BLaER1 (cell line): ENCODE measurements at regions not wholly inside any gene's neighbourhood (a gene's known extent, or its start where the extent isn't known, plus 50 kb on each side); places are given as distances from the start of the nearest gene placed in this dataset.
A peak's percentile ranks its signal among the peaks of the same experiment; 100 is the strongest.

Experiments used
- H3K27ac ChIP-seq: shearing (Covaris generic); formaldehyde crosslinking; 2 replicates; pipeline ENCODE4 v1.8.1; 2022
- H3K27me3 ChIP-seq: shearing (Covaris generic); formaldehyde crosslinking; 2 replicates; pipeline ENCODE4 v1.8.1; 2022
- H3K36me3 ChIP-seq: shearing (Covaris generic); formaldehyde crosslinking; 2 replicates; pipeline ENCODE4 v1.8.1; 2022
- H3K4me1 ChIP-seq: shearing (Covaris generic); formaldehyde crosslinking; 2 replicates; pipeline ENCODE4 v1.8.1; 2022
- H3K4me2 ChIP-seq: shearing (Covaris generic); formaldehyde crosslinking; 2 replicates; pipeline ENCODE4 v1.8.1; 2022
- H3K4me3 ChIP-seq: shearing (Covaris generic); formaldehyde crosslinking; 2 replicates; pipeline ENCODE4 v1.8.1; 2022
- H3K9ac ChIP-seq: shearing (Covaris generic); formaldehyde crosslinking; 2 replicates; pipeline ENCODE4 v1.8.1; 2022
- H3K9me3 ChIP-seq: shearing (Covaris generic); formaldehyde crosslinking; 2 replicates; pipeline ENCODE4 v1.8.1; 2022
- H4K20me1 ChIP-seq: shearing (Covaris generic); formaldehyde crosslinking; 2 replicates; pipeline ENCODE4 v1.8.1; 2022
- Cebpa-rat ChIP-seq: shearing (Covaris generic); IDR thresholded peaks from 2 replicates; pipeline ENCODE4 v1.8.1; 2022

DNA sequence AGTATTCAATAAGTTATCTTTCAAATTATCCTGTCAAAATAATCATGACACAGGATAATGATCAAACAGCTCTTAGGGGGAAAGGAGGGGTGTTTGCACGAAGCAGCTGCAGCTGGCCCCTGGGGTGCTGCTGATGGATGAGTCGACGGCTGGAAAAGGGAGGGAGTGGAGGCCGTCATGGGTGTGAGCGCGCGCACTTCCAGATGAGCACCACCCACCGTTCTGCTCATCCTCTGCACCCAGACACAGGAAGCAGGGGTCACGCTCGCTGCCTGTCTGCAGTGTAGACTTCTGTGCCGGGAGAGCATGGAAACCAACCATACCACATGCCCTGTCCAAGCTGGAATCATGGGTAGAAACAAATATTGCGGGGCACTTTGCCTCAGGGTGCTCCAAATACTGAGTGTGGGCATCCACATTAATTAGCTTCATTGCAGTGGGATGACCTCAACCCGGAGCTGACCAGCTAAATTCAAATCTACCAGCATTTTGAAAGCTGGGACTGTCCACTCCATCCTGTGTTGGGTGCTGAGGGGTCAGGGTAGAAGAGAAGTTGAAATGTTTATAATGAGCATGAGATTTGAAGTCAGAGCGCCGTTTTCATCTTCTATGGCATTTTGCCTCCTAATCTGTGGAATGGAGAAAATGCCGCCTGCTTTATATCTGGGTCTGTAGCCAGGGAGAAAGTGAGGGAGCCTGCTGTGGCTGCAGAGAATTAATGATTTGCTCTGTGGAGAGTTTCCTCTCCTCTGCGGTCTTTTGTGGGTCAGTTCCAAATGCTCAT, 802.4 kb downstream of the TBC1D22A start:
- peaks cover 30% of the 10 kb centered on the region for H3K4me1 ChIP-seq
- no peak overlapping the region for H3K9ac ChIP-seq
- no peaks in the 10 kb centered on the region for H3K9me3 ChIP-seq
- H4K20me1 ChIP-seq = no peaks in the 10 kb centered on the region
- no peak overlapping the region for H3K4me3 ChIP-seq
- H3K36me3 ChIP-seq = no peaks in the 10 kb centered on the region
- peak overlapping the region; percentile 60 for H3K4me2 ChIP-seq
- TF ChIP-seq Cebpa-rat = no peak
- H3K27me3 ChIP-seq = no peaks in the 10 kb centered on the region
- no peak overlapping the region for H3K27ac ChIP-seq

DNA sequence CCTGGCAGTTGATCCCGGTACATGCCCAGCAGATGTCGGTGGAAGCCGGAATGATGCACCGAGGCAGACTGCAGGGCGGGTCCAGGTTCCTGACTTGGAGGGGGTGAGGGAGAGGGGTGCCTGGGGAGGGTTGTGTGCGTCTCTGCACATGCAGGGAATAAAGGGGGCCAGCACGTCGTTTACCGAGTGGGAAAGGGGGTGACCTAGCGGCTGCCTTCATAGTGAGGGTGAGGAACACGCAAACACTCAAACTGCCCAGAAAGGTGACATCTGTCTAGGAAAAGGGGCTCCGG, 801.7 kb downstream of the TBC1D22A start:
- Histone ChIP-seq H3K27ac (peak overlapping the region; percentile 22; the same call in 1 of the 2 replicates), H3K27me3 (no peaks in the 10 kb centered on the region), H3K4me3 (no peak overlapping the region), H3K9me3 (peaks cover 3% of the 10 kb centered on the region; the same call in 1 of the 2 replicates), H4K20me1 (no peaks in the 10 kb centered on the region), H3K9ac (no peak overlapping the region), H3K4me2 (peak overlapping the region; percentile 60), H3K36me3 (no peaks in the 10 kb centered on the region), H3K4me1 (peaks cover 30% of the 10 kb centered on the region)
- no peak for TF ChIP-seq Cebpa-rat

DNA sequence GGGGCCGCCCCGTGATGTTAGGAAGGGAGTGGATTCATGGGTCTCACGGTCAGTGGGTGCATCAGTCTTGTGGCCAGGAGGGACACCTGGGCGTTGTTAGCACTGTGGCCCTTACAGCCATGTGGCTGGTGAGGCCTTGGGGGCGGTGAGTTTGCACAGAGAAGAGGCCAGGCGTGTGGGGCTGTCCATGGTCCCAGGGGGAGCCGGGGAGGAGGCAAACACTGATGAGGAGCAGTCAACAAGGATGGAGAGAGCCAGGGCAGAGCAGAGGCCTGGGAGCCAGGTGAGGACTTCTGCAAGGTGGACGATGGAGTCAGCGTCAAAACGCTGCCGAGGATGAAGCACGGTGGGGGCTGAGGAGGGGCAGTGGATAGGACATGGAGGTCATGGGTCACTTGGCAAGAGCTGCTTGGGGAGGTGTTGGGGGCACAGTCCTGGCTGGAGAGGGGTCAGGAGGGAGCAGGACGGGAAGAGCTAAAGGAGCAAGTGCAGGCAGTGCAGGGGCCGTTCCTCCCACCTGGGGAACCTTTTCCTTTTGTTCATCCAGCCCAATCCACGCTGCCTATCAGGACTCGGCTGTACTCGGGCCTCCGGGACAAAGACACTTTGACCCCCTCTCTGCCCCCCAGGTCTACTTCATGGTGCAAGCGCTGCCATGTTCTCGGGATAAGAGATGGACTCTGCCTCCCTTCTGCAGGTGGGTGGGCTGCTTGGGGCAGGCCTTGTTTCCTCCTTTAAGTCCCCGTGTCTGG, 801.1 kb downstream of the TBC1D22A start:
- Histone ChIP-seq H4K20me1 (no peaks in the 10 kb centered on the region), H3K9ac (no peak overlapping the region), H3K27me3 (no peaks in the 10 kb centered on the region), H3K36me3 (no peaks in the 10 kb centered on the region), H3K4me1 (peaks cover 30% of the 10 kb centered on the region), H3K4me3 (no peak overlapping the region), H3K4me2 (peak overlapping the region; percentile 60), H3K27ac (peak overlapping the region; percentile 22; the same call in 1 of the 2 replicates), H3K9me3 (peaks cover 4% of the 10 kb centered on the region; the same call in 1 of the 2 replicates)
- no peak for TF ChIP-seq Cebpa-rat

DNA sequence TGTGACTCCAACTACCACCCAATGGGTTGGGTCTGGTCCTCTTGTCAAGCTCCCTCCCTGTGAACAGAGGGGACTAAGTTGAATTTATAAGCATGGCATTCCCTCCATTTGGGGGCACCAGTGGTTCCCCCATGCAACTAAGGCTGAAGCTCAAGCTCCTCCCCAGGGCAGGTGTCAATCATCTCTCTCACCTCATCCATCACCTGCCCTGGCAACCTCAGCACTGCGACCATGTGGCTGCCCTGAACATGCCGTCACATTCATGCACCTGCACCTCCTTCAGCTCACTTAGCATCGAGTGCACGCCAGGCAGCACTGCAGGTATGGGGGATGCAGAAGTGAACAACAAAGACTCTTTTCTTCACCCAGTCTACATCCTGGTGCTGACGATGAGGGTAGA, 799.3 kb downstream of the TBC1D22A start:
- Histone ChIP-seq H3K27me3 (no peaks in the 10 kb centered on the region), H3K9ac (no peak overlapping the region), H3K36me3 (no peaks in the 10 kb centered on the region), H4K20me1 (no peaks in the 10 kb centered on the region), H3K9me3 (peaks cover 4% of the 10 kb centered on the region; the same call in 1 of the 2 replicates), H3K4me3 (no peak overlapping the region), H3K4me2 (no peak overlapping the region), H3K27ac (no peak overlapping the region), H3K4me1 (peaks cover 30% of the 10 kb centered on the region)
- no peak for TF ChIP-seq Cebpa-rat

DNA sequence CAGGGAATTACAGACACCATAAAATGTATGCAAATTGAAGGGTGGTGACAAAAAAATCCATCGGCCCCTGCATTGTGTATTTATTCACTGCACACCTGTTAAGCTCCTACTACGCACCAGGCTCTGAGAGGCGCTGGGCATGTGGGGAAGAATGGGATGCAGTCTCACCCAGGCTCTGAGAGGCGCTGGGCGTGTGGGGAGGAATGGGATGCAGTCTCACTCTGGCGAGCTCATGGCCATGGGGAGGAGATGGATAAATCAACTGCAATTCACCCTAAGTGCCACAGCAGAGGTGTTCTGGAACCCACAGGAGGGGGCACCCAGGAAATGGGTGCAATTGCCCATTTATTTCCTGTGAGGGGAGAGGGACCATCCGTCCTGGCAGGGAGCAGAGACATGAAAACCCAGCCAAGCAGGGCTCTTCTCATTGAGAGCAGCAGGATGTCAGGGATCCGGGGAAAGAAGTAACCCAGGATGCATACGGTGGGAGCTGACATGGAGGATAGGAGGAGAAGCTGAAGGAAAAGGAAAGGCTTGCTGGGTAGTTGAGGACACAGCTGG, 798.7 kb downstream of the TBC1D22A start:
- no peak overlapping the region for H3K27ac ChIP-seq
- H3K27me3 ChIP-seq = no peaks in the 10 kb centered on the region
- no peak overlapping the region for H3K9ac ChIP-seq
- no peaks in the 10 kb centered on the region for H4K20me1 ChIP-seq
- TF ChIP-seq Cebpa-rat = no peak
- H3K36me3 ChIP-seq = no peaks in the 10 kb centered on the region
- peaks cover 4% of the 10 kb centered on the region; the same call in 1 of the 2 replicates for H3K9me3 ChIP-seq
- no peak overlapping the region for H3K4me2 ChIP-seq
- no peak overlapping the region for H3K4me3 ChIP-seq
- H3K4me1 ChIP-seq = peaks cover 28% of the 10 kb centered on the region

DNA sequence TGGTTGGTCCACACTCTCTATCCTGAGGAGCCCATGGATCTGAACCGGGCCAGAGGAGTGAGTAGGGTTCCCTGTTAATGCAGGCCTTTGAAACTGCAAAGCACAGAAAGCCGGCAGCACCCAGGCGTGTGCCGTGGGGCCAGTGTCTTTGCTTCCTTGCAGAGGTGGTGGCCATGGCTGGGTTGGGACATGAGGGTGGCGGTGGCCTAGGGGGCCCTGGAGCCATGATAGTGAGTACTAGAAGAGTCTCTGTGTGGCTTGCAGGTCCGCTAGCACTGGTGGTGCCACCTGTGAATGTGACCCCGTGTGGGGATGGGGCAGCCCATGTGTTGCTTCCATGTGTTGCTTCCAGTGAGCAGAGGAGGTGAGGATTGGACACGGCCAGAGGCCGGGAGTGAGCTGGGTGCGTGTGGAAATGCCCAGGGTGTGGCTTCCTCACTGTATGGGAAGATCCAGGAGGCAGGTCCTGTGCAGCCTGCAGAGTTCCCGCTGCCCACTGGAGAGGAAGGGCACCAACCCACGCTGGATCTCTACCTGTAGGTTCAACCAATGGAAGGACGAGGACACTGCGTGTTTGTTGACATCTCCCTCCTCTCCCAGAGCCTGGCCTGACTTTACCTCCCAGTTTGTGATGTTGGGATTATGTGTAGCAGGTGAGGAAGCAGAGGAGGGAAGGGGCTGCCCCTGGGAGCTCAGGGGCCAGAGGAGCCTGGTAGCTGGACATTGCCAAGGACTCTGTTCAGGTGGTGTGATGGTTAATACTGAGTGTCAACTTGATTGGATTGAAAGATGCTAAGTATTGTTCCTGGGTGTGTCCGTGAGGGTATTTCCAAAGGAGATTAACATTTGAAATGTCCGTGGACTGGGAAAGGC, 796.6 kb downstream of the TBC1D22A start:
- H3K27me3 ChIP-seq = no peaks in the 10 kb centered on the region
- H3K4me1 ChIP-seq = peaks cover 10% of the 10 kb centered on the region
- no peaks in the 10 kb centered on the region for H3K36me3 ChIP-seq
- H3K9ac ChIP-seq = no peak overlapping the region
- H3K4me2 ChIP-seq = no peak overlapping the region
- H4K20me1 ChIP-seq = no peaks in the 10 kb centered on the region
- peaks cover 4% of the 10 kb centered on the region; the same call in 1 of the 2 replicates for H3K9me3 ChIP-seq
- H3K4me3 ChIP-seq = no peak overlapping the region
- no peak for TF ChIP-seq Cebpa-rat
- H3K27ac ChIP-seq = no peak overlapping the region

DNA sequence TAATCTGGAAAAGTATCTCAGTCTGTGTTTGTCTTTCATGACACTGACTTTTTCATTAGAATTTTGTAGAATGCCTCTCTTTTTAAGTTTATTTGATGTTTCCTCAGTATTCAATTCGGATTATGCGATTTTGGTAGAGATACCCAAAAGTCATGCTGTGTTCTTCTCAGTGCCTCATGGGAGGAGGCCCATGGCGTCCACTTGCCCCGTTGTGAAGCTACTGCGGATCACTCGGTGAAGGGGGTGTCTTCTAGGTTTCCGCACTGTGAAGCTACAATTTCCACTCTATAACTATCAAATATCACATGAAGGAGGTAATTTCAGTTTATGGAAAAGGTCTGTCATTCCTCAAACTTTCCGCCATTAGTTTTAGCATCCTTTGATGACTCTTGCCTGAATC, 794.0 kb downstream of the TBC1D22A start:
- no peaks in the 10 kb centered on the region for H3K27me3 ChIP-seq

DNA sequence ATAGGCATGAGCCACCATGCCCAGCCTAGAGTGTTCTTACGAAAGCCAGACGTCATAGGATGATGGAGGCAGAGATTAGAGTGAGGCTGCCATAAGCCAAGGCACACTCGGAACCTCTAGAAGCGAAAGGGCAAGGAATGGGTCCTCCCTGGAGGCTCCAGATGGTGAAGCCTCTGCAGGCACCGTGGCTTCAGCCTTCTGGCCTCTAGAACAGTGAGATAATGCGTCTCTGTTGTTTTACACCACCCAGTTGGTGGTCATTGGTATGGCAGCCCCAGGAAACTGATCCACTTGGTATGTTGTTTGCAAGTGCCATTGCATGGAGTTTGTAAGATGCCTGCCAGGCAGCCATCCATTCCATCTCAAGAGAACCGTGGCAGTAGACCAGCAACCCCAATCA, 791.0 kb downstream of the TBC1D22A start:
- no peaks in the 10 kb centered on the region for H3K9me3 ChIP-seq
- TF ChIP-seq Cebpa-rat = no peak
- H3K4me1 ChIP-seq = no peaks in the 10 kb centered on the region
- H3K36me3 ChIP-seq = no peaks in the 10 kb centered on the region
- no peak overlapping the region for H3K27ac ChIP-seq
- no peak overlapping the region for H3K4me3 ChIP-seq
- no peak overlapping the region for H3K4me2 ChIP-seq
- no peak overlapping the region for H3K9ac ChIP-seq
- H4K20me1 ChIP-seq = no peaks in the 10 kb centered on the region
- H3K27me3 ChIP-seq = no peaks in the 10 kb centered on the region

More for the DNA sequence above, 794.0 kb downstream of the TBC1D22A start:
- no peaks in the 10 kb centered on the region for H3K36me3 ChIP-seq
- no peak for TF ChIP-seq Cebpa-rat
- no peak overlapping the region for H3K4me3 ChIP-seq
- no peaks in the 10 kb centered on the region for H3K4me1 ChIP-seq
- no peak overlapping the region for H3K27ac ChIP-seq
- H3K4me2 ChIP-seq = no peak overlapping the region
- no peak overlapping the region for H3K9ac ChIP-seq
- peaks cover 4% of the 10 kb centered on the region; the same call in 1 of the 2 replicates for H3K9me3 ChIP-seq
- H4K20me1 ChIP-seq = no peaks in the 10 kb centered on the region

DNA sequence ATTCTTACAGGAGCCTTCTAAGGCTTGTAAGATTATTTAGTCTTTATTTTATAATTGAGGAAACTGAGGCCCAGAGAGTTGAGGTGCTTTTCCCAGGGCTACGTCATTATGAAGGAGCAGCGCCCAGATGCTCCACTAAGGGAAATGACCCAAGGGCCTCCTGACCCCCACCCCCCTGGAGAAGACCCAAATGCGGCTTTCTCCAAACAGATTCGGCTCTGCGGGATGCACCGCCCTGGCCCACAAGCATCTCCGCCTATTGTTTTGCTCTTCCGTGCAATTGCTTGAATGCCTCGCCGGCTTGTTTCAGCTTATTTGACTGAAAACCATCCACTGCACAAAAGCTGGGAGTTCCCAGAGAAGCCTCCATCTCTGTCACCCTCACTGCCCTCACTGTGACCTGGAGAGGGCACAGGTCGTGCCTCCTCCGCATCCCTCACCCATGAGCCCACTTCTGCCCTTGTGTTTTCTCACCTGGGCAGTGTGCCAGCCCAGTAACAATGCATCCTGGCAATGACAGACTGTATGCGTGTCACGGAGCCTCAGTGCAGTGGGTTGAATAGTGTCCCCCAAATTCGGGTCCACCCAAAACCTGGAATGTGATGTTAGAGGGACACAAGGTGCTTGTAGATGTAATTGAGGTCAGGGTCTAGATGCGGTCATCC, 790.2 kb downstream of the TBC1D22A start:
- Histone ChIP-seq H3K4me2 (no peak overlapping the region), H3K4me1 (no peaks in the 10 kb centered on the region), H3K36me3 (no peaks in the 10 kb centered on the region), H4K20me1 (no peaks in the 10 kb centered on the region), H3K4me3 (no peak overlapping the region), H3K27me3 (no peaks in the 10 kb centered on the region), H3K9me3 (no peaks in the 10 kb centered on the region), H3K9ac (no peak overlapping the region), H3K27ac (no peak overlapping the region)
- TF ChIP-seq Cebpa-rat = no peak
